Erythroblast (primary cell): ENCODE measurements at regions not wholly inside any gene's neighbourhood (a gene's known extent, or its start where the extent isn't known, plus 50 kb on each side); places are given as distances from the start of the nearest gene placed in this dataset.

Experiments
- GATA1 ChIP-seq: IDR thresholded peaks from 2 replicates; pipeline ENCODE4 v1.6.1; 2011; ENCODE audit warnings: low read depth, mild to moderate bottlenecking, control low read depth, low read length, moderate library complexity
- POLR2A ChIP-seq: IDR thresholded peaks from 2 replicates; pipeline ENCODE4 v1.6.1; 2011; ENCODE audit warnings: mild to moderate bottlenecking, low read length

- TF ChIP-seq POLR2A (no peak), GATA1 (no peak)
Observed at GRCh38 chr4:96887857-96888256, 1048.0 kb downstream of the PDHA2 start.
